ENCODE measurements at regions not wholly inside any gene's neighbourhood (a gene's known extent, or its start where the extent isn't known, plus 50 kb on each side); places are given as distances from the start of the nearest gene placed in this dataset.

GRCh38 chr18:78875016-78875777 lies 104.4 kb upstream of the SALL3 start:
- TF ChIP-seq RAD21 (conservative IDR thresholded peaks at IDR 0.05) (no peak), CTCF (IDR thresholded peaks at IDR 0.05; ENCODE audit: poor library complexity, severe bottlenecking) (no peak), EZH2 (IDR thresholded peaks at IDR 0.05; ENCODE audit: borderline replicate concordance, insufficient read depth, low read length, poor library complexity, severe bottlenecking) (no peak)
